ENCODE measurements at regions not wholly inside any gene's neighbourhood (a gene's known extent, or its start where the extent isn't known, plus 50 kb on each side); places are given as distances from the start of the nearest gene placed in this dataset.
A peak's percentile ranks its signal among the peaks of the same experiment; 100 is the strongest.

DNA sequence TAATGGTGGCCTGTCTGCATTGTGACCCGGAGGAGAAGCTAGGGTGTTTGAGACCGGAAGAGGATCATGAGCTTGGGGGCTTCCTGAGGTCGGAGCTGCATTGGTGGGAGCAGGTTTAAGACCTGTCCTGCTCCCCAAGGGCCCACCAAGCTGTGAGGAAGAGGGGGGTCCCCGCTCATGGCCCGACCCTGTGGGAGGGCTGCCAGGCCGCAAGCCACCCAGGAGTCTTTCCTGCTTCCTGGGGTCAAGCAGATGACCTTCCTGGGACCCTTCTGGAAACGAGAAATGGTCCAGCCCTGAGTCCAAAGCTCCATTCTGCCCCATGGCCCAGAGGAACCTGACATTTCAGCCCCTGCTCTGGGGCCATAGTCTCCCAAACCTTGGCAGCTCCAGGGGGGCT, 61.5 kb upstream of the RNU6ATAC start:
- Histone ChIP-seq H3K27me3 (no peaks in the 10 kb centered on the region), H3K4me1 (ENCODE audit: insufficient read depth) (peaks cover 41% of the 10 kb centered on the region), H4K20me1 (ENCODE audit: insufficient read depth, poor library complexity, severe bottlenecking) (no peaks in the 10 kb centered on the region), H3K4me2 (no peak overlapping the region), H2AFZ (no peak overlapping the region), H3K9me3 (ENCODE audit: low read depth) (no peaks in the 10 kb centered on the region), H3K79me2 (no peaks in the 10 kb centered on the region), H3K4me3 (no peak overlapping the region), H3K9me2 (replicated peaks; ENCODE audit: insufficient read depth) (no peaks in the 10 kb centered on the region), H3K36me3 (replicated peaks; ENCODE audit: insufficient read depth, low read depth) (no peaks in the 10 kb centered on the region), H3K27ac (no peak overlapping the region)
- no peak for DNase-seq (ENCODE audit: low spot score)
- TF ChIP-seq EZH2phosphoT487 (IDR thresholded peaks at IDR 0.05; ENCODE audit: low read depth, severe bottlenecking, unreplicated experiment): no peak
- TF ChIP-seq EZH2 (IDR thresholded peaks at IDR 0.05; ENCODE audit: borderline replicate concordance): no peak
- TF ChIP-seq, protein P1, sequence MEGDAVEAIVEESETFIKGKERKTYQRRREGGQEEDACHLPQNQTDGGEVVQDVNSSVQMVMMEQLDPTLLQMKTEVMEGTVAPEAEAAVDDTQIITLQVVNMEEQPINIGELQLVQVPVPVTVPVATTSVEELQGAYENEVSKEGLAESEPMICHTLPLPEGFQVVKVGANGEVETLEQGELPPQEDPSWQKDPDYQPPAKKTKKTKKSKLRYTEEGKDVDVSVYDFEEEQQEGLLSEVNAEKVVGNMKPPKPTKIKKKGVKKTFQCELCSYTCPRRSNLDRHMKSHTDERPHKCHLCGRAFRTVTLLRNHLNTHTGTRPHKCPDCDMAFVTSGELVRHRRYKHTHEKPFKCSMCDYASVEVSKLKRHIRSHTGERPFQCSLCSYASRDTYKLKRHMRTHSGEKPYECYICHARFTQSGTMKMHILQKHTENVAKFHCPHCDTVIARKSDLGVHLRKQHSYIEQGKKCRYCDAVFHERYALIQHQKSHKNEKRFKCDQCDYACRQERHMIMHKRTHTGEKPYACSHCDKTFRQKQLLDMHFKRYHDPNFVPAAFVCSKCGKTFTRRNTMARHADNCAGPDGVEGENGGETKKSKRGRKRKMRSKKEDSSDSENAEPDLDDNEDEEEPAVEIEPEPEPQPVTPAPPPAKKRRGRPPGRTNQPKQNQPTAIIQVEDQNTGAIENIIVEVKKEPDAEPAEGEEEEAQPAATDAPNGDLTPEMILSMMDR (IDR thresholded peaks at IDR 0.05; ENCODE audit: poor library complexity): no peak
- 66% methylated on average over 7 of the region's 7 CpGs for WGBS (ENCODE audit: low lambda C conversion rate, missing lambda C conversion rate)

DNA sequence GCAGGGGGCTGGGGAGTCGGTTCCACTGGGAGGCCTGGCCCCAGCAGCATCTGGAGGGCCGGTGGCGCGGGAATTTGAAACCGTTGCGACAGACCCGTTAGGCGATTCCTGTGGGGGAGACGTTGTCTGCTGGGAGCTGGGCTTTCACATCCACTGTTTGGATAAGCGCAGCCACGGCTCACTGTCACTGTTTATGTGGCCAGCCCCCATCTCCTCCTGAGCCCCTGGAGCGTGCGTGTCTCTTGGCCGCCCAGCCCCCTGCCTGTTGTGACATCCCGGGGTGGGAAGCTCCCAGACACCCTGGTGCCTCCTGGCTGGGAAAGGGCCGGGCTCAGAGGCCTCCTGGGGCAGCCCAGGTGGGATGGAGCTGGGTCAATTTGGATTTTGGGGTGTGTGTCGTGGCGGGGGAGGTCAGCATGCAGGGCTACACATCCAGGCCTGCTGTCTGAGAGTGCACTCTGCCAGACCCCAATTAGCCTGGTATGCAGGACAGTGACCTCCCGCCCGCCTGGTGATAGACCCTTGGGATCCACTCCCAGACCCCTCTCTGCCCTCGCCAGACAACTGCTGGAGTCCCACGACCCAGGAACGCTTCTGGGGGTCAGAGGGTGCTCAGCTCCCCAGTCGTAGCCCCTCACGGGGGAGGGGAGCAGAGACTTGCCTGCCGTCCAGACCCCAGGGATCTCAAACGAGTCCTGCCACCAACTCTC, 62.0 kb upstream of the RNU6ATAC start:
- Histone ChIP-seq H3K4me1 (ENCODE audit: insufficient read depth) (peaks cover 47% of the 10 kb centered on the region), H3K9me2 (replicated peaks; ENCODE audit: insufficient read depth) (no peaks in the 10 kb centered on the region), H3K27ac (no peak overlapping the region), H3K4me3 (no peak overlapping the region), H2AFZ (no peak overlapping the region), H3K36me3 (replicated peaks; ENCODE audit: insufficient read depth, low read depth) (no peaks in the 10 kb centered on the region), H3K4me2 (peak overlapping the region; percentile 41), H3K27me3 (no peaks in the 10 kb centered on the region), H4K20me1 (ENCODE audit: insufficient read depth, poor library complexity, severe bottlenecking) (no peaks in the 10 kb centered on the region), H3K79me2 (no peaks in the 10 kb centered on the region), H3K9me3 (ENCODE audit: low read depth) (no peaks in the 10 kb centered on the region)
- DNase-seq (ENCODE audit: low spot score): peak; percentile 63
- TF ChIP-seq, protein P1 (IDR thresholded peaks at IDR 0.05; ENCODE audit: poor library complexity): no peak
- TF ChIP-seq EZH2phosphoT487 (IDR thresholded peaks at IDR 0.05; ENCODE audit: low read depth, severe bottlenecking, unreplicated experiment) (no peak), EZH2 (IDR thresholded peaks at IDR 0.05; ENCODE audit: borderline replicate concordance) (no peak)
- 56% methylated on average over 18 of the region's 27 CpGs for WGBS (ENCODE audit: low lambda C conversion rate, missing lambda C conversion rate)

DNA sequence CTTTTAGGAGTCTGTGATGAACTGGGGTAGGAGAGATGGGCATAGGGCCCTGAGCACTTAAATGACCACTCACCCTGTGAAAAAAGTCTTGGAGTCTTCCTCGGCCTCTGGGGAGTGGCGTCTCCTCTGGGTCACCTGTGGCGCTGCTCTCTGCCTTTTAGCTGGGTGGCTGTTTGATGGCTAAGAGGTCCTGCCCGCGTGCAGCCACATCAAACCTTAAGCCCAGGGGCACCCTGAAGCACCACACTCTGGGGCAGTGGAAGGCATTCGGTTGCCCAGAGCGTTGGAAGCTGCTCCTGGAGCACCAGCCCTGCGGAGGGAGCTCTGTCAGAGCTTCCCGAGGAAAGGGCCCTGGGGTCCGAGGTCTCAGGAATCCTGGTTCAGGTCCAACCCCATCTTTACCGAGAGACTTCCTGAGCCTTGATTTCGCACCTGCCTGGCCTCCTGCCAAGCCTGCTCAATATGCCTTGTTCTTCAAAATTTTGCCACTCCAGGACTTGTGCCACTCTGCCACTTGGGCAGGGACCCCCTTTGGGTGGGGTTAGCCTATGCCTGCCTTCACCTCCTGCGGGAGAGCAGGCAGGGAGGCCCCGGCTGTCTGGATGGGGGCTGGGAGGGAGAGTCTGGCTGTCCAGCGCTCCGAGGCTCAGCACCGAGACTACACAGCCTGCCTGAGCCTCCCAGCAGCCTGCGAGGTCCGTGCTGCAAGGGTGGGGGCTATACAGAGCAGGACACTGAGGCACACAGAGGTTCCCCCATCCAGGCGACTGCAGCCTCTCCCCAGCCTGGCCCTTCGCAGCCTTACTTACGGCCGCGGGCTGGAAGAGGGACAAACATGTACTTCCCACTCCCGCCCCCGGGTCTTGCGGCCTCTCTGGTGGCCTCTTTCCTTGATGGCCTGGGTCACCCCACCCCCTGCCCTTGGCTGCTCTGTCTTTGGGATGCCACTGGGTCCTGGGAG, 63.4 kb upstream of the RNU6ATAC start:
- H3K27me3 ChIP-seq: no peaks in the 10 kb centered on the region

More for the DNA sequence above, 63.4 kb upstream of the RNU6ATAC start:
- Histone ChIP-seq H3K27ac (no peak overlapping the region), H3K9me2 (replicated peaks; ENCODE audit: insufficient read depth) (no peaks in the 10 kb centered on the region), H2AFZ (no peak overlapping the region), H3K79me2 (no peaks in the 10 kb centered on the region), H3K4me2 (no peak overlapping the region), H4K20me1 (ENCODE audit: insufficient read depth, poor library complexity, severe bottlenecking) (no peaks in the 10 kb centered on the region), H3K4me1 (ENCODE audit: insufficient read depth) (peaks cover 51% of the 10 kb centered on the region), H3K9me3 (ENCODE audit: low read depth) (no peaks in the 10 kb centered on the region), H3K4me3 (no peak overlapping the region), H3K36me3 (replicated peaks; ENCODE audit: insufficient read depth, low read depth) (no peaks in the 10 kb centered on the region)
- TF ChIP-seq EZH2phosphoT487 (IDR thresholded peaks at IDR 0.05; ENCODE audit: low read depth, severe bottlenecking, unreplicated experiment) (no peak), EZH2 (IDR thresholded peaks at IDR 0.05; ENCODE audit: borderline replicate concordance) (no peak)
- TF ChIP-seq, protein P1 (IDR thresholded peaks at IDR 0.05; ENCODE audit: poor library complexity): no peak
- DNase-seq (ENCODE audit: low spot score): no peak
- WGBS (ENCODE audit: low lambda C conversion rate, missing lambda C conversion rate): 70% methylated on average over 26 of the region's 27 CpGs

Data from hepatocyte (in vitro differentiated cells).